OCI-LY3 (cell line): ENCODE measurements at regions not wholly inside any gene's neighbourhood (a gene's known extent, or its start where the extent isn't known, plus 50 kb on each side); places are given as distances from the start of the nearest gene placed in this dataset.
"Not testable (repeated sequence)": the region's sequence is repeated elsewhere in the genome, so short reads cannot be mapped to it uniquely, and the experiment has no call there.

Experiments
- H2AFZ ChIP-seq: fragments of 200-600, 300-600 bp; shearing (Covaris generic); 2 replicates; pipeline ENCODE4 v1.6.0; 2014; ENCODE audit warnings: antibody characterized with exemption, low read depth, low read length
- H3K27ac ChIP-seq: fragments of 200-600, 300-600 bp; sonication (generic); 2 replicates; pipeline ENCODE4 v1.5.1; 2014; ENCODE audit warnings: mild to moderate bottlenecking, low read length, moderate library complexity, mixed read lengths
- H3K27me3 ChIP-seq: fragments of 200-600, 300-600 bp; sonication (generic); 2 replicates; pipeline ENCODE4 v1.6.1; 2014; ENCODE audit warnings: low read depth, low read length, mixed read lengths
- H3K36me3 ChIP-seq: fragments of 200-600, 300-600 bp; sonication (generic); replicated peaks from 2 replicates; pipeline ENCODE3; 2014; ENCODE audit warnings: low read depth, low read length, mixed read lengths
- H3K4me1 ChIP-seq: fragments of 300-600, 200-600 bp; sonication (generic); 2 replicates; pipeline ENCODE4 v1.6.1; 2014; ENCODE audit warnings: low read length, mixed read lengths
- H3K4me2 ChIP-seq: fragments of 200-600, 300-600 bp; sonication (generic); 2 replicates; pipeline ENCODE4 v1.6.1; 2014; ENCODE audit warnings: low read length, mixed read lengths
- H3K4me3 ChIP-seq: fragments of 300-600, 200-600 bp; sonication (generic); 2 replicates; pipeline ENCODE4 v1.5.1; 2014; ENCODE audit warnings: antibody characterized with exemption, mild to moderate bottlenecking, low read length, moderate library complexity
- H3K79me2 ChIP-seq: fragments of 300-600, 200-600 bp; shearing (Covaris generic); 2 replicates; pipeline ENCODE4 v1.6.1; 2014; ENCODE audit warnings: mild to moderate bottlenecking, low read length, mixed read lengths
- H3K9ac ChIP-seq: fragments of 300-600, 200-600 bp; shearing (Covaris generic); 2 replicates; pipeline ENCODE4 v1.6.0; 2014; ENCODE audit warnings: mild to moderate bottlenecking, low read length, moderate library complexity
- H3K9me3 ChIP-seq: fragments of 200-600, 300-600 bp; shearing (Covaris generic); 2 replicates; pipeline ENCODE4 v1.6.1; 2014; ENCODE audit warnings: low read length, mixed read lengths; ENCODE audit not compliant: insufficient read depth
- H4K20me1 ChIP-seq: fragments of 200-600, 300-600 bp; sonication (generic); 2 replicates; pipeline ENCODE4 v1.6.1; 2016; ENCODE audit warnings: low read length, mixed read lengths; ENCODE audit not compliant: insufficient read depth
- EZH2phosphoT487 ChIP-seq: fragments of 200-600 bp; shearing (Covaris generic); IDR thresholded peaks from 2 replicates; pipeline ENCODE4 v1.6.1; 2018; ENCODE audit warnings: antibody characterized with exemption, mixed run types, low read depth
- TF ChIP-seq, protein P1 (sequence below): fragments of 200-600, 300-600 bp; sonication (generic); IDR thresholded peaks from 2 replicates; pipeline ENCODE4 v1.5.1; 2014; ENCODE audit warnings: antibody characterized with exemption, low read length, low read depth

DNA sequence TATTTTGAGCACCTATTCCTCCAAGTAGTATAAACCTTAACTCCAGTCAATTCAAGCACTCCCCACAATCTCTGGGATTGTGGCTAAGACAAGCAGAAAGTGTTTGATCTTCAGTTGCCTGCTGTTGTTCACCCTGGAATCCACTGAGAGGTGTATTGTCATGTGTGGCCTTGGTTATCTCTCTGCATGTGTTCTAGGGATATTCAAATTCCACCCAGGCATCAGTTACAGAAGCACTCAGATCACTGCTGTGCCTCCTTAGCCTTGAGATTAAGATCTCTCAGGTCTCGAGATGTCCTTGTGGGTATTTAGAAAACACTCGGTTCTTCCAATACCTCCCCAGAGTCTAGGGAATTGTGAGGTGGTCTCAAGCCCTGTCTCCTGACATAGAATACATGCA lies 213.3 kb downstream of the SMARCA1 start:
- no peak overlapping the region for H3K9ac ChIP-seq
- H3K36me3 ChIP-seq = no peaks in the 10 kb centered on the region
- H3K27ac ChIP-seq = no peak overlapping the region
- no peaks in the 10 kb centered on the region for H4K20me1 ChIP-seq
- H3K4me2 ChIP-seq = no peak overlapping the region
- TF ChIP-seq, protein P1, sequence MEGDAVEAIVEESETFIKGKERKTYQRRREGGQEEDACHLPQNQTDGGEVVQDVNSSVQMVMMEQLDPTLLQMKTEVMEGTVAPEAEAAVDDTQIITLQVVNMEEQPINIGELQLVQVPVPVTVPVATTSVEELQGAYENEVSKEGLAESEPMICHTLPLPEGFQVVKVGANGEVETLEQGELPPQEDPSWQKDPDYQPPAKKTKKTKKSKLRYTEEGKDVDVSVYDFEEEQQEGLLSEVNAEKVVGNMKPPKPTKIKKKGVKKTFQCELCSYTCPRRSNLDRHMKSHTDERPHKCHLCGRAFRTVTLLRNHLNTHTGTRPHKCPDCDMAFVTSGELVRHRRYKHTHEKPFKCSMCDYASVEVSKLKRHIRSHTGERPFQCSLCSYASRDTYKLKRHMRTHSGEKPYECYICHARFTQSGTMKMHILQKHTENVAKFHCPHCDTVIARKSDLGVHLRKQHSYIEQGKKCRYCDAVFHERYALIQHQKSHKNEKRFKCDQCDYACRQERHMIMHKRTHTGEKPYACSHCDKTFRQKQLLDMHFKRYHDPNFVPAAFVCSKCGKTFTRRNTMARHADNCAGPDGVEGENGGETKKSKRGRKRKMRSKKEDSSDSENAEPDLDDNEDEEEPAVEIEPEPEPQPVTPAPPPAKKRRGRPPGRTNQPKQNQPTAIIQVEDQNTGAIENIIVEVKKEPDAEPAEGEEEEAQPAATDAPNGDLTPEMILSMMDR = no peak
- TF ChIP-seq EZH2phosphoT487 = no peak
- H3K79me2 ChIP-seq = no peaks in the 10 kb centered on the region
- H3K4me3 ChIP-seq = no peak overlapping the region
- H3K4me1 ChIP-seq = no peaks in the 10 kb centered on the region
- H2AFZ ChIP-seq = no peak overlapping the region
- H3K27me3 ChIP-seq = no peaks in the 10 kb centered on the region
- no peaks in the 10 kb centered on the region for H3K9me3 ChIP-seq

DNA sequence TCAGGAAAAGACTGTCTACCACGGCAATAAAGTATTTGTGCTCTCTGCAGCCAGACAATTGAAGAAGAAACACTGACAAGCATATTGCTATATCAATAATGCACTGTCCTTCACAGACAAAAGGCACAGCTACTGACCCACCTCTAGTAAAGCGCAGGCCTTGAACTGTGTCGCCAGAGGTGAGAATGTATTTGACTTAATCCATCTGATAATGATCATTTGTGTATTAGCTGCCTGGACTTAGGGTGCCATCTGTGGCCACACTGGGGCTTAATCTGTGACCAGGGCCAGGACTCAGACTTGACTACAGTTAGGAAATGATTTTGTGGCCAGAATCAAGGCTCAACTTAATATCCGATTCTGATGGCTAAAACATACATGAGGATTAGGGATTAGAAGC lies 260.4 kb downstream of the SMARCA1 start:
- Histone ChIP-seq H3K9me3 (no peaks in the 10 kb centered on the region), H3K27me3 (no peaks in the 10 kb centered on the region), H3K79me2 (no peaks in the 10 kb centered on the region)

DNA sequence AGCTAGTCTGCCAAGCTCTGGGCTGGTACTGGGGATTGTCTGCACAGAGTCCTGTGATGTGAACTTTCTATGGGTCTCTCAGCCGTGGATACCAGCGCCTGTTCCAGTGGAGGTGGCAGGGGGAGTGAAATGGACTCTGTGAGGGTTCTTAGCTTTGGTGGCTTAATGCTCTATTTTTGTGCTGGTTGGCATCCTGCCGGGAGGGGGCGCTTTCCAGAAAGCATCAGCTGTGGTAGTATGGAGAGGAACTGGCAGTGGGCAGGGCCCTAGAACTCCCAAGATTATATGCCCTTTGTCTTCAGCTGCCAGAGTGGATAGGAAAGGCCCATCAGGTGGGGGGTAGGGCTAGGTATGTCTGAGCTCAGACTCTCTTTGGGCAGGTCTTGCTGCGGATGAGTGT lies 267.8 kb downstream of the SMARCA1 start:
- H3K4me2 ChIP-seq, H3K4me3 ChIP-seq, H2AFZ ChIP-seq, H3K27ac ChIP-seq, H4K20me1 ChIP-seq, H3K9ac ChIP-seq, H3K4me1 ChIP-seq, H3K79me2 ChIP-seq, H3K36me3 ChIP-seq, H3K27me3 ChIP-seq, H3K9me3 ChIP-seq: not testable (repeated sequence)

More for the DNA sequence above, 260.4 kb downstream of the SMARCA1 start:
- H3K36me3 ChIP-seq = no peaks in the 10 kb centered on the region
- peaks cover 6% of the 10 kb centered on the region; the same call in 1 of the 2 replicates for H3K4me1 ChIP-seq
- H3K4me3 ChIP-seq = no peak overlapping the region
- H3K27ac ChIP-seq = no peak overlapping the region
- H4K20me1 ChIP-seq = no peaks in the 10 kb centered on the region
- no peak overlapping the region for H3K4me2 ChIP-seq
- no peak for TF ChIP-seq EZH2phosphoT487
- TF ChIP-seq, protein P1 = no peak
- H2AFZ ChIP-seq = no peak overlapping the region
- H3K9ac ChIP-seq = no peak overlapping the region

DNA sequence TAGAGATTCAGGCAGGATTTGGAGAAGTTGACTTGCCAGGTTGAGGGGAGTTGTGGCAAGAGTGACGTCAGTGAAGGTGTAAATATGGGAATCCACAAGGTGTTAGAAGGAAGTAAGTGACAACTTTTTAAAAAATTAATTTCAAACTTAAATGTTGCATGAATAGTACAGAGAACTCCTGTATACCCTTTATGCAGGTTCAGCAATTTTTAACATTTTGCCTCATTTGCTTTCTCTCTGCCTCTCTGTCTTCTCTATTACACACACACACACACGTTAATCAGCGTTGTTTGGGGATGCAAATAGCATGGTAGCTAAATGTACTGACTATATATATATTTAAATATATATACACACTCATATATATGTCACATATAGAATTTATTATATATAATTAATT lies 273.7 kb downstream of the SMARCA1 start:
- no peaks in the 10 kb centered on the region for H3K79me2 ChIP-seq
- H2AFZ ChIP-seq = no peak overlapping the region
- H3K36me3 ChIP-seq = no peaks in the 10 kb centered on the region
- no peak overlapping the region for H3K4me2 ChIP-seq
- no peaks in the 10 kb centered on the region for H3K27me3 ChIP-seq
- H4K20me1 ChIP-seq = no peaks in the 10 kb centered on the region
- no peaks in the 10 kb centered on the region for H3K9me3 ChIP-seq
- no peak overlapping the region for H3K4me3 ChIP-seq
- no peaks in the 10 kb centered on the region for H3K4me1 ChIP-seq
- H3K27ac ChIP-seq = no peak overlapping the region
- TF ChIP-seq, protein P1 = no peak
- no peak for TF ChIP-seq EZH2phosphoT487
- H3K9ac ChIP-seq = no peak overlapping the region

DNA sequence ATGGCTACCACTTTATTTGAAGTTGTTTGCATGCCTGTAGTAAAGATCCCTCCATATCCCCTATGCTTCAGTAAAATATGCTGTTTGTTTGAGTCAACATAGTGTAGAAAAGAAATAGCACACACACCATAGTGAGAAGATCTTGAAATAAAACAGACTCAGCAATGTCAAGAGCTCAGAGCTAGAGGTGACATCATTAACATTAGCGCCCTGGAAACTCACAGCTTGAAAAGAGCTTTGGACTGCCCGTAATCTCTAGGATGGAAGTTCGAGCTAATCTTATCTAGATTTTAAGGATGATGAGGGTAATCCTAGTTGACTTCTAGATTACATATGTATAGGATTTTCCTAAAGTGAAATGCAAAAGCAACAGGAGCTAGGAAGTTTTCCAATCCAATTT lies 275.6 kb downstream of the SMARCA1 start:
- no peak overlapping the region for H2AFZ ChIP-seq
- H3K79me2 ChIP-seq = no peaks in the 10 kb centered on the region
- no peaks in the 10 kb centered on the region for H3K36me3 ChIP-seq
- H3K4me1 ChIP-seq = no peaks in the 10 kb centered on the region
- H3K27me3 ChIP-seq = no peaks in the 10 kb centered on the region
- TF ChIP-seq, protein P1 = no peak
- TF ChIP-seq EZH2phosphoT487 = no peak
- no peak overlapping the region for H3K9ac ChIP-seq
- no peak overlapping the region for H3K27ac ChIP-seq
- no peaks in the 10 kb centered on the region for H4K20me1 ChIP-seq
- no peak overlapping the region for H3K4me3 ChIP-seq
- H3K9me3 ChIP-seq = no peaks in the 10 kb centered on the region
- H3K4me2 ChIP-seq = no peak overlapping the region
